GM21515 (cell line): ENCODE measurements at regions not wholly inside any gene's neighbourhood (a gene's known extent, or its start where the extent isn't known, plus 50 kb on each side); places are given as distances from the start of the nearest gene placed in this dataset.
"Not testable (repeated sequence)": the region's sequence is repeated elsewhere in the genome, so short reads cannot be mapped to it uniquely, and the experiment has no call there.

Source experiments
- ATAC-seq: cut with Tn5 transposase; IDR thresholded peaks from one replicate; pipeline ENCODE4 v1.9.1; 2021; ENCODE audit not compliant: unreplicated experiment

DNA sequence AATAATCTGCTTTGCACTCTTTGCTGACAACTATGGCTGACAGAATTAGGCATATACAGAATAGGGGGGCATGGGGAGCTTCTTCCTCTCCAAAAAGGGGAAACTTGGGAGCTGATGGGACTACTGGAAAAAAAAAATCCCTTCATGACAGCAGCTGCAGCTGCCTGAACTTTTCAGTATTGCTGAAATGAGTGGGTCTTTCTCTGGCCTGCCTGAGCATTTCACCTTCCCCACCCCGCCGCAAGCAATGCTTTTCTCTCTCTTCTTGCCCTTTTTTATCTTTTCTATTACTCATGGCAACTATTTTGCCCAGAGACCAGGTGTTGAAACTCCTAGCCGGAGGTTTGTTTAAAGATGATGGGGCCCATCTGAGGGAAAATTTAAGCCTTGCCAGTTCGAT, 244.9 kb downstream of the SEMA3D start:
- ATAC-seq = no peak

DNA sequence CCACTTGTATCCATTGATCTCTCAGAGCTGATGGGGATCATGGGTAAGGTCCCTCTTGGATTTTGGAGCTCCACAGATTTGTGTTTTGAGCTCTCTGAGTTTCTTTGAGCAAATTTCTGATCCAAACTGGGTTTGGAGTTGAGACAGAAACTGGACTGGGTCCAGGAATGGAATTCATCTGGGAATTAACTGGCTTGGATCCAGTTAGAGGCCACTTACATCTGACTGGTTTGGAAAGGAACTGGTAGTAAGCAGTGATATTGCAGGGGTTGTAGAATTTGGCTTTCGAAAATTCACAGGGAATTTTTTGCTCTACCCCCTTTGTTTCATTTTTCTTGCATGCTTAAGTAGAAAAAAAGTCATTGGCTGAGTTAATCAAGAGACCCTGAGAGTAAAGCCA, 245.6 kb downstream of the SEMA3D start:
- ATAC-seq = no peak

DNA sequence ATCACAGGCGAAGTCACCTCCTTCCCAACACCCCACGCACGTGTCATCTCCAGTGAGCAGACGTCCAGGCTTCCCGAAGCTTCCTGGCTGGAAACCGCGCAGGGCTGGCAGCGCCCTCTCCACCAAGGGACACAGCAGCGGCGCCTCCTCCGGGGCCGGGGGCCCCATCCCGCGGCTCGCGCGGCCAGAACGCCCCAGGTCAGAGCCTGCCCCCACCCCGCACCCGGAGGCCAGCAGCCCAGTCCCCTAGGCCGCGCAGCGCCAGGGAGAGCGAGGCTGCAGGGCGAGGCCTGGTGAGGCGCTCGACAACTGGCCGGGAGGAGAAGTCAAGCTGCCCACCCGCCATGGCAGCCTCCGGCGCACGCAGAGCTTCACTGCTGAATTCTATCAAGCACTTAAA, 247.0 kb downstream of the SEMA3D start:
- ATAC-seq = no peak

DNA sequence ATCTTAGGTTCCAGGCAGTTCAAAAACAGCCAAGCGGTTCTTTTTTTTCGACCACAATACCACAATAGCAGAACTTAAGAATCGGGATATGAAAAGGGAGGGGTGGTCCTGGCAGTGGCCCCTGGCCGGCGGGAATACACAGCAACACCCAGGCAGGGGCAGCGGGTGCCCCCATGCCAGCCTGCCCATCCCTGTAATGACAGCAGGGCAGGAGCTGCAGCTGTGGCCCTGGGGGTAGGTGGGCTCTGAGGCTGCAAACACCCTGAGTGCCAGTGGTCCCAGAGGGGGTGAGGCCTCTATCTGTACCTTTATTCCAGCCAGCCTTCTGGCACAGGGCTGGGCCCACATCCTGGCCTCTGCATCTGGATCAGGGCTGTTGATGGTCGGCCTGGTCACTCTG, 247.4 kb downstream of the SEMA3D start:
- ATAC-seq = no peak

DNA sequence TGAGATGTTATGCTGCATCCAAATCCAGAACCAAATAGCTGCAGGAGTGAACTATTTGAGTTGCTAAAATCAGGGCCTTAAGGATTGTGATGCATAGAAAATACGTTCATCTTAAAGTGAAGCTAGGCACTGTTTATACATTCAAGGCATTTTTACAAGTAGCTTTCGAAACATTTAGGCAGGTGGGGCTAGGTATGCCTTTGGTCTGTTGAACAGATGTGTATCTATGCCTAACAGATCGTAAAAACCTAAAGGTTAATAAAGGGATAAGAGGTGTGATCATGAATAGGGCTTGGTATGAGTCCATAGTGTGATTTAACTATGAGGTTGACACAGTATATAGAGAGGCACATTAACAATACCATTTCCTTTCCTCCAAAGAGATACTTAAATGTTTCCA, 262.5 kb downstream of the SEMA3D start:
- ATAC-seq = no peak

DNA sequence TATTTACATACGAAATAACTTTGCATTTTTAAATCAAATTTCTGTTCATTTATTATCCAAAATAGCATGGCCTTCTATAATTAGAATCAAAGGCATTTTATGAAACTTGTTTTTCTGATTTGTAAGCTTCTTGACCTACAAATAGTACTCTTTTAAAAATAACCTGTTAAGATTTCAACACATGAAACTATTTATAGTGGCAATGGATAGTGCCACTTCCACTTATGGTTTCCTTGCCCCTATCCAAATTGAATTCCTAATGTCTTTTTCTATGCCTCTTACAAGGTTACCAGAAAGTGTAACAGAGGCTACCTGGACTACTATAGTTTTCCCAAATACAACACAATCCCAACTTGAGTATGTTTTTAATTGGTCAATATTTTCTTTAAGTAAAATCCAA, 263.5 kb downstream of the SEMA3D start:
- no peak for ATAC-seq

DNA sequence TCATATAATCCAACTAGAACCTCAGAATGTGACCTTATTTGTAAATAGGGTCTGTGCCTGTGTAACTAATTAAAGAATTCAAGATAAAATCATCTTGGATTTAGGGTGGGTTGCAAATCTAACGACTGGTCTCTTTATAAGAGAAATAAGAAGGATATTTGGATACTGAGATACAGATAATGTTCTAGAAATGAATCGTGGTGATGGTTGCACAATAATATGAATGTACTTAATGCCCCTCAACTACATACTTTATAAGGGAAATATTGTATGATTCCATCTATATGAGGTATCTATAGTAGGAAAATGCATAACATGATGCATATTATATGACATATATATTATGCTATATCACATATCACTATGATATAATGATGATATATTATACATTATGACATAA, 265.7 kb downstream of the SEMA3D start:
- no peak for ATAC-seq

DNA sequence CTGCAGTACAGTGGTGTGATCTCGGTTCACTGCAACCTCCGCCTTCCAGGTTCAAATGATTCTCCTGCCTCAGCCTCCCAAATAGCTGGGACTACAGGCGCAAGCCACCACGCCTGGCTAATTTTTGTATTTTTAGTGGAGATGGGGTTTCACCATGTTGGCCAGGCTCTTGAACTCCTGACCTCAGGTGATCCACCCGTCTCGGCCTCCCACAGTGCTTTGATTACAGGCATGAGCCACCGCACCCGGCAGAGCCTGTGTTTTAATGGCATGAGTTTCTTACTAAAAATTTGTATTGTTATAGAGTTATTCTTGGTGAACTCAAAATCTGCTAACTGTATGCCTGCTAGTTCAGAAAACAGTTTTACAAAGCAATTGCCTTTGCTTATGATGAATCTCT, 269.9 kb downstream of the SEMA3D start:
- not testable (repeated sequence) for ATAC-seq

DNA sequence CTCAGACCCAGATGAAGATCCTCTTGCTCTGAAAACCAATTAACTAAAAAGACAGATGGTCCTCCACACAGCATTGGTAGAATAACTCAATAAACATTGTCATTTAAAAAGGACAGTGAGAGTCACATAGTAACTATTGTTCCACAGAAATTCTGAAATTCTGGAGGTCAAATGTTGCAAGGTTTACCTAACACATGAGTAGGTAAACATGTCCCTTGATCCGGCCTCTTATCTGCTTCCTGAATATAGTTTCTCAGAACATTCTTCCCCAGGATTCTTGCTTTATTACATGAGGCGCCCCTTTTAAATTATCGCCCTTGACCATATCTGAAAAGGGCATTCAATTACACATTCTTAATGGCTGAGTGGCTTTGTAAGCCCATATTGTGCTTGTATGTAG, 270.7 kb downstream of the SEMA3D start:
- no peak for ATAC-seq

DNA sequence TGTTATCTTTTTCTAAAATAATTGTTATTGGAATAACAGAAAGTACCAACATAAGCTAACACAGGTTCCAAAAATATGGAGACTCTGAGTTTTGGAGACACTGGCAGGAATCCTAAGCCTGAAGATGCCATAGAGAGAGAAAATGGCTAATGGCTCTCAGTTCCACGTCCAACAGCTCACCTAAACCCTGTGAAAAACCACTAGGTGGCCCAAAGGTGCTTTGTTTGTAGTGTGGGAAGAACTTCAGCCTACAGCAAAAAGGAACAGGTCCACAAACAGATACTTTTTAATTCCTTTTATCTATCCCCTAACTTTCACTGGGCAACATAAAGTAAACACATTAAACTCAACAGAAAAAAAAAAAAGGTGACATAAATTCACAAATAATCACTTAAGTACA, 272.3 kb downstream of the SEMA3D start:
- no peak for ATAC-seq

DNA sequence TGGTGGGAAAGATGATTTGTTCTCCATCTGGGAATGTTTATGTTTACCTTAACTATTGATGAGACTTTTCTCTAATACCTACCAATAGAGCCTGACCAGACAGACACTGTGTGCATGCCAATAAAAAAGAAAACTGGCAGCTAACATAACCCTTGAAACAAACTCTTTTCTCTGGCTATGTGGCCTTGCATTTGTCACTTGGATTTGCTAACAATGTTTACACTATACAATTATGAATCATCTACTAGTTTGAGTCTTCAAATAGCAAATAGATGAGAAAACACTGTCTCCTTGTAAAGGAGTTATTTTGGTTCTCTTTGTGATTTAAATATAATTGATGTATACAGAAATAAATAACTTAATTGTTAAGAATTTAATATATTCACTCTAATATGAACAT, 273.1 kb downstream of the SEMA3D start:
- ATAC-seq = no peak

DNA sequence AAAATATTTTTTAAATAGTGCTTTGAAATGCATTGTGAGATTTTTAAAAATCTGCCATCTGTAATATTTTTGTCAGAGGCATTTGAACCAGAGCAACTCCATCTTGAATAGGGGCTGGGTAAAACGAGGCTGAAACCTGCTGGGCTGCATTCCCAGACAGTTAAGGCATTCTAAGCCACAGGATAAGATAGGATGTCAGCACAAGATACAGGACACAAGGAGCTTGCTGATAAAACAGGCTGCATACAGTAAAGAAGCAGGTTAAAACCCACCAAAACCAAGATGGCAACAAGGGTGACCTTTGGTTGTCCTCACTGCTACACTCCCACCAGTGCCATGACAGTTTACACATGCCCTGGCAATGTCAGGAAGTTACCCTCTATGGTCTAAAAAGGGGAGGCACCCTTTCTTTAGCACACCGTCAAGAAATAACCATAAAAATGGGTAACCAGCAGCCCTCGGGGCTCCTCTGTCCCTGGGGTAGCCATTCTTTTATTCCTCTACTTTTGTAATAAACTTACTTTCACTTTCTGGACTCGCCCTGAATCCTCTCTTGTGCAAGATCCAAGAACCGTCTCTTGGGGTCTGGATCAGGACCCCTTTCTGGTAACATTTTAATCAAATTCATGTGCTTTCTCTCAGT, 273.7 kb downstream of the SEMA3D start:
- ATAC-seq = no peak

DNA sequence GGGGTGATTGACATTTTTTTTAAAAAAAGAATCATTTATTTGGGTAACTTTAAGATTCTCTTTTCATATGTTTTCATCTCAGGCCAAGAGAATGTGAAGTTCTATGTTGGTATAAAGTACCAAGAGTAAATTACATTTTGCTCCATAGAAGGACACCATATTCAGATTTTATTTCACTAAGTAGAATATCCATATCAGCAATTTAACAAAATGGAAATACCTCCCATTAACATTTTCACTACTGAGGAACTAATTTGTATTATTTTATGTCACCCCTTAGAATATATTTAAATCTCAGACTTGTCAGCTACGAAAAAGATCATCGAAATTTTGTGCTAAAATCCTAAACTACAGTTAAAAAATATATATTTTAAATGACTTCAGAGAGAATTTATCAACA, 274.3 kb downstream of the SEMA3D start:
- no peak for ATAC-seq

DNA sequence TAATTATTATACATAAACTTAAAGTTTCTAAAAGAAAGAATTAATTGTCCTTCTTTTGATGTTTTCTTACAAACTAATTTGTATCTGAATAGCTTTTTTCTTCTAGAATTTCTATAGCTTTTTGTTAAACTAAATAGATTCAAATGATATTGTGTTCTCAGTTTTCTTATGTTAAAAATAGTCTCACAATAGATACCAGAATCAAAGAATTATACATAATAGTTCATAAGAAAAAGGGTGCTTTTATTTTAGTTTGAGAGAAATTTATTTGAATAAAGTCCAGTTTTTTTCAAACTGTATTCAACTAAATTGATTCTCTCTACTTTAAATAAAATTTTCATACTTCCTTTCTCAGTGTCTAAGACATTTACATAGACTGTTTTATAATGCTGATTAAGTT, 274.8 kb downstream of the SEMA3D start:
- no peak for ATAC-seq

DNA sequence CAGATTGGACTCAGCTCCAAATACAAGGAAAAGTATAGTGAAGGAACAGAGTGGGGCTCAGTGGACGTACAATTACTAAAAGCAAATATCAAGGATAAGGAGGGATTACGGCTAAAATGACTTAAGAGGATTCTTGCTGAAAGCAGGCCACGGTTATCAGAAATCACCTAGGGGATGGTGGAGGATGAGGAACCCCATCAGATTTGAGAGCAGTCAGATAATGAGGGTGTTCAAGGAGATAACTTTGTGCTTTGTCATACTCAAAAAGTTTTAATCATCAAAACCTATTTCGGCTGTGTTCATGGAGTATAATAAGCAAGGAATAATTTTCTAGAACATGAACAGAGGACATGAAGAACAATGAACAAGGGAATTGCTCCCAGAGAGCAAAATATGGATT, 275.8 kb downstream of the SEMA3D start:
- ATAC-seq = no peak

DNA sequence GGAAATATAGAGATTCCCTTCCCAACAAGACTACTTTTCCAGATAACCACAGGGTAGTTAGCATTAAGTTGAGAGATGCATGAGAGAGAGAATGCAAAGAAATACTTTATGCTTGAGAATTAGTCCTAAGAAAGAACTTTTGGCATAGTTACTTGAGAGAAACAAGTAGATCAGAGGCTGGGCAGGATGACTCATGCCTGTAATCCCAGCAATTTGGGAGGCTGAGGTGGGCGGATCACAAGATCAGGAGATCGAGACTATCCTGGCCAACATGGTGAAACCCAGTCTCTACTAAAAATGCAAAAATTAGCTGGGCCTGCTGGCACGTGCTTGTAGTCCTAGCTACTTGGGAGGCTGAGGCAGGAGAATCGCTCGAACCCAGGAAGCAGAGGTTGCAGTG, 276.5 kb downstream of the SEMA3D start:
- ATAC-seq = not testable (repeated sequence)

DNA sequence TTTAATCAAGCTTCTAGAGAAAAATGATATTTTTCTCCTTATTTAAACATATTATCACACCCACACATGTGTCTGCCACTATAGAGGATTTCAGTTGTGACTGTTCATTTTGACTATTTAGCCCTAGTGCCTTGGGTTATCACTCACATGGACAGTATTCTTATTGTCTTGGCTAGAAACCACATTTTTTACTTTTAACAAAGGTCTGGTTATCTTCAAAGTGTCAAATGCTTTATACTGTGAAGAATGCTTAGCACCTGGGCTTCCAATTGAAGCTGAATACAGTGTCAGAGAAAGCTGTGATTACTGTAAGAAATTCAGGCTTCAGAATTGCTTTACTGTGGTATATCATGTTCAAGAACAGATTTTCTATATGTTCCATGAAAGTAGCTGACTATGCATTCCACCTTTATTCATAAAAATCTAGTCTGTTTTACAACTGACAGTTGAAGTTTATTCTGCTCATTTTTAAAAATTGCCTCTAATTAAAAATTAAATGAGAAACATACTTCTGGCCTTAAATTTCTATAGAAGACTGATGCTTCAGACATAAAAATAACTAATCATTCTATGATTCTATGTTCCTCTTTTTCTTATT, 278.6 kb downstream of the SEMA3D start:
- ATAC-seq = no peak

DNA sequence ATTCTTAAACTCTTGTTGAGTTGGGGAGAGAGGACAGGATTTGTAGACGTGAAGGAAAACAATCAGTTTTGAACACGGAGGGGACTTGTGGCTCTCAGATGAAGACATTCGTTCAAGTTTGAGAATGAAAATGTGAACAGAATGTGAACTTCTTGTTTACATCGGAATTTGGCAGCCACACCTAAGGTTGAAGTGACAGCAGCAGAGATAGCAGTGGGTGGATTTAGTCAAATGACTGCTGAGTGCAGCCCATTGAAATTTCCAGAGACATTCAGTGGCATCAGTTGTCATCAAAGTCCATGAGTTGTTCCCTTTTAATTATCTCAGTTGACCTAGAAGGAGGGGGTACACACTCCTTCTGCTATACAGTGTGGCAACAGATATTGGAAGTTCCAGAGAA, 280.0 kb downstream of the SEMA3D start:
- ATAC-seq = no peak

DNA sequence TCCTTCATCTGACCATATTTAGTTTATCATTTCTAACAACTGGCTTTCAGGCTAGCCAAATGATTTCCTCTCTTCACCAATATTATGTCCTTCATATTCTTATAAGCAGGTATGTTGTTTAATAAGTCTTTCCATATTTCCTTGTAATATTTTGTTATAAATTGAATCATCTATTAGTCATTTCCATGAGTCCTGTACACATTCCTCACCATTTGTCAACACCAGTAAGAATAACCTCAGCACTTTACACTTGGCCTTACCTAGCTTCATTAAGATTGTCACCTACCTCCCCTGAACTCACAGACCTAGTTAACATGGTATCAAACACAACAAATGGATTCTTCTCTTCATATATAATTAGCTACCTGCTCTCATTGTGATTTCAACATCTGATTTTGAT, 282.3 kb downstream of the SEMA3D start:
- no peak for ATAC-seq

DNA sequence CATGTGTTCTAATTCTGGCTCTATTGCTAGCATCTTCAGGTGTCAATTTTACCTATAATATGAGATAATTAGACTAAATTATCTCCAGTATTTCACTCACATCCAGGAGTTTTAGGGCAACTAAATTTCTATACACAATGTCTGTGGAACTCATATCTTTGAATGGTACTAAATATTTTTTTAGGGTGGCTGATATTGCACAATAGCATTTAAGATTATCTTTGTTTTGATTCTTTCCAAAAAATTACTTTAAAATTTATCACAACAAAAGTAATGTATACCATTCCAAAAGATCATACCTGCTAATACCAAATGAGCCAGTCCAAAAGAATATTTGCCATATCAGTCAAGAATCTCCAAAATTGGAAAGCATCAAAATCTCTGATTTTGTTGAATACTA, 285.5 kb downstream of the SEMA3D start:
- ATAC-seq = no peak

DNA sequence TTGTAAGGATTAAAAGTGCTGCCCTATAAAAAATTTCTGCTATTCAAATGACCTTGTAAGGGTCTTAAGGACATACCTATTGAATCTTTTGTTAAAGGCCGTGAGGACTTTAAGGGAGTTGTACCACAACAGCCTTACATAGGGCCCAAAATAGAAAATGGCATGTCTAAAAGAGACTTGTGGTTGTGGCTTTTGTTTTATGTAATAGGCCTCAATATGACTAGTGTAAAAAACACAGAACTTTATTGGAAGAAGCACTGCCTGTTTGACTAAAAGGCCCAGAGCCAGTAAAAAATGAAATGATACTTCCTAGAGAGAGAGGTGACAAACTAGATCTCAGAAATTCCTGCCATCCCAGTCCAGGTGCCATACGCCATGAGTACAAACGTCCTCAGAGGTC, 286.6 kb downstream of the SEMA3D start:
- no peak for ATAC-seq

DNA sequence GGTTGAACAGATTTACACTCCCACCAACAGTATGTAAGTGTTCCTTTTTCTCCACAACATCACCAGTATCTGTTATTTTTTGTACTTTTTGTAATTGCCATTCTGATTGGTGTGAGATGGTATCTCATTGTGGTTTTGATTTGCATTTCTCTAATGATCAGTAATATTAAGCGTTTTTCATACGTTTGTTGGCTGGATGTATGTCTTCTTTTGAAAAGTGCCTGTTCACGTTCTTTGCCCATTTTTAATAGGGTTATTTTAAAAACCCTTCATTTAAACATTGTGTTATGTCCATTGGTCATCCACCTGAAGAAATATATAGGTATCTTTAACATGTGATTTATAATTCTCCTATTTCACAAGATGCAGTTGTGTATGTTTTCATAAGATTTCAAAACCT, 291.3 kb downstream of the SEMA3D start:
- ATAC-seq = no peak

DNA sequence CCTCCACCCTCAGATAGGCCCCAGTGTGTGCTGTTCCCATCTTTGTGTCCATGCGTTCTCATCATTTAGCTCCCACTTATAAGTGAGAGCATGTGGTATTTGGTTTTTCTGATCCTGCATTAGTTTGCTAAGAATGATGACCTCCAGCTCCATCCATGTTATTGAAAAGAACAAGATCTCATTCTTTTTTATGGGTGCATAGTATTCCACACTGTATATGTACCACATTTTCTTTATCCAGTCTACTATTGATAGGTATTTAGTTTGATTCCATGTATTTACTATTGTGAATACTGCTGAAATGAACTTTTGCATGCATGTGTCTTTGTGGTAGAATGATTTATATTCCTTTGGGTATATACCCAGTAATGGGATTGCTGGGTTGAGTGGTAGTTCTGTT, 303.3 kb downstream of the SEMA3D start:
- ATAC-seq = not testable (repeated sequence)
